ENCODE measurements at regions not wholly inside any gene's neighbourhood (a gene's known extent, or its start where the extent isn't known, plus 50 kb on each side); places are given as distances from the start of the nearest gene placed in this dataset.

- no peak for TF ChIP-seq CTCF (IDR thresholded peaks at IDR 0.05)
- no peak for TF ChIP-seq POLR2A (IDR thresholded peaks at IDR 0.05)
Observed at GRCh38 chr10:6319119-6319518, 116.4 kb downstream of the PFKFB3 start.
